Mucosa of stomach (tissue), 1 donor: ENCODE measurements at regions not wholly inside any gene's neighbourhood (a gene's known extent, or its start where the extent isn't known, plus 50 kb on each side); places are given as distances from the start of the nearest gene placed in this dataset.

Experiments
- H3K27me3 ChIP-seq: one replicate; pipeline ENCODE4 v1.7.0; 2013; ENCODE audit warnings: mild to moderate bottlenecking, low read length; ENCODE audit not compliant: control insufficient read depth, insufficient read depth
- H3K36me3 ChIP-seq: one replicate; pipeline ENCODE4 v1.7.0; 2013; ENCODE audit warnings: low read length; ENCODE audit not compliant: control insufficient read depth, insufficient read depth
- H3K4me1 ChIP-seq: one replicate; pipeline ENCODE4 v1.7.0; 2013; ENCODE audit warnings: mild to moderate bottlenecking, low read length; ENCODE audit not compliant: control insufficient read depth, insufficient read depth
- H3K4me3 ChIP-seq: one replicate; pipeline ENCODE4 v1.7.0; 2013; ENCODE audit warnings: low read length
- H3K9ac ChIP-seq: one replicate; pipeline ENCODE4 v1.7.0; 2013; ENCODE audit warnings: mild to moderate bottlenecking, low read length, moderate library complexity
- H3K9me3 ChIP-seq: one replicate; pipeline ENCODE4 v1.7.0; 2013; ENCODE audit warnings: mild to moderate bottlenecking, low read length, moderate library complexity; ENCODE audit not compliant: control insufficient read depth
- donor health status: Pancreatic carcinoma.

GRCh38 chr4:180189666-180190065 is 2053.5 kb upstream of the TENM3 start:
- no peak overlapping the region for H3K4me3 ChIP-seq
- no peaks in the 10 kb centered on the region for H3K4me1 ChIP-seq

GRCh38 chr4:180190382-180190781 is 2052.8 kb upstream of the TENM3 start:
- no peak overlapping the region for H3K4me3 ChIP-seq
- H3K4me1 ChIP-seq, result no peaks in the 10 kb centered on the region
- H3K9me3 ChIP-seq, result no peaks in the 10 kb centered on the region
- no peaks in the 10 kb centered on the region for H3K36me3 ChIP-seq
- no peak overlapping the region for H3K9ac ChIP-seq
- no peaks in the 10 kb centered on the region for H3K27me3 ChIP-seq

More at GRCh38 chr4:180189666-180190065, 2053.5 kb upstream of the TENM3 start:
- Histone ChIP-seq H3K27me3 (no peaks in the 10 kb centered on the region), H3K36me3 (no peaks in the 10 kb centered on the region), H3K9ac (no peak overlapping the region), H3K9me3 (no peaks in the 10 kb centered on the region)

GRCh38 chr4:180197471-180197870 is 2045.7 kb upstream of the TENM3 start:
- H3K36me3 ChIP-seq, result no peaks in the 10 kb centered on the region
- H3K9me3 ChIP-seq, result no peaks in the 10 kb centered on the region
- H3K9ac ChIP-seq, result no peak overlapping the region
- no peaks in the 10 kb centered on the region for H3K4me1 ChIP-seq
- H3K4me3 ChIP-seq, result no peak overlapping the region
- H3K27me3 ChIP-seq, result no peaks in the 10 kb centered on the region

DNA sequence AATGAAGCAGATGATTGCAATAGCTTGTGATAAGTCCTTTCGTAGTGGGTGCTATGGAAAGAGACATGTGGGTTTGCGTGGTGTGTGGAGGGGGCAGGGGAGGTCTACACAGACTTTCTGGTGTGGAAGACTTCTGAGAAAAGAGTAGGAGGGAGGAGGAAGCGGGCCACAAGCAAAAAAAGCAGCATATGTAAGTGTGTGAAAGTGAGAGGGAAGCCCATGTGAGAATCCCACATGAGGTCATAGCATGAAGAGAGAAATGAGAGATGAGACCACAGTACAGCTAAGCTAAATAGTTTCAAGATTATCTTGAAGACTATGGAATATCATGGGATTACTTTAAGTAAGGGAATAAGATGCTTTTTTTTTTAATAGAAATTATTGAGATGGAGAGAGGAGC is 2039.9 kb upstream of the TENM3 start:
- no peaks in the 10 kb centered on the region for H3K9me3 ChIP-seq

GRCh38 chr4:180205276-180205675 is 2037.9 kb upstream of the TENM3 start:
- Histone ChIP-seq H3K4me3 (no peak overlapping the region), H3K27me3 (no peaks in the 10 kb centered on the region), H3K9me3 (no peaks in the 10 kb centered on the region), H3K36me3 (no peaks in the 10 kb centered on the region), H3K9ac (no peak overlapping the region), H3K4me1 (no peaks in the 10 kb centered on the region)

More for the DNA sequence above, 2039.9 kb upstream of the TENM3 start:
- Histone ChIP-seq H3K27me3 (no peaks in the 10 kb centered on the region), H3K9ac (no peak overlapping the region), H3K4me3 (no peak overlapping the region), H3K36me3 (no peaks in the 10 kb centered on the region), H3K4me1 (no peaks in the 10 kb centered on the region)

DNA sequence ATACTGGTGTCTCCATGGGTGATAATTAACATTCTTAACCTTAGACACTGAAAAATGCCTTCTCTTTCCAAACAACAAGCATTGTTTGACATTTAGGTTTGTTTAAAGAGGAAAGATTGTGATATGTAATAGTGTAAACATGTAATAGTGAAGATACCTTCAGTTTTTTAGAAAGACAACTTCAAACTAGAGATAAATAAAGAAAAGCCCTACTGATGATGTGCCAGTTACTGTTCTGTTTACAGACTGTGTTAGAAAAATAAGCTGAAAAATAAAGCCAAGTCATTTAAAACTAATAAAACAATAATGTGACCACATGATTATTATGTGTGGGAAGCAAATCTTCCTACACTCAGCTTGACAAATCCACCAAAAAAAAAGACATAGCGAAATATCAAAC is 2035.3 kb upstream of the TENM3 start:
- Histone ChIP-seq H3K9ac (no peak overlapping the region), H3K36me3 (no peaks in the 10 kb centered on the region), H3K4me1 (no peaks in the 10 kb centered on the region), H3K9me3 (no peaks in the 10 kb centered on the region), H3K4me3 (no peak overlapping the region), H3K27me3 (no peaks in the 10 kb centered on the region)

- Histone ChIP-seq H3K4me1 (no peaks in the 10 kb centered on the region), H3K9me3 (no peaks in the 10 kb centered on the region)
These were observed 2026.1 kb upstream of the TENM3 start for GRCh38 chr4:180217070-180217469.

GRCh38 chr4:180219080-180219479 is 2024.1 kb upstream of the TENM3 start:
- Histone ChIP-seq H3K4me1 (no peaks in the 10 kb centered on the region), H3K9ac (no peak overlapping the region), H3K27me3 (no peaks in the 10 kb centered on the region), H3K36me3 (no peaks in the 10 kb centered on the region), H3K9me3 (no peaks in the 10 kb centered on the region), H3K4me3 (no peak overlapping the region)

More at GRCh38 chr4:180217070-180217469, 2026.1 kb upstream of the TENM3 start:
- Histone ChIP-seq H3K4me3 (no peak overlapping the region), H3K9ac (no peak overlapping the region), H3K27me3 (no peaks in the 10 kb centered on the region), H3K36me3 (no peaks in the 10 kb centered on the region)

DNA sequence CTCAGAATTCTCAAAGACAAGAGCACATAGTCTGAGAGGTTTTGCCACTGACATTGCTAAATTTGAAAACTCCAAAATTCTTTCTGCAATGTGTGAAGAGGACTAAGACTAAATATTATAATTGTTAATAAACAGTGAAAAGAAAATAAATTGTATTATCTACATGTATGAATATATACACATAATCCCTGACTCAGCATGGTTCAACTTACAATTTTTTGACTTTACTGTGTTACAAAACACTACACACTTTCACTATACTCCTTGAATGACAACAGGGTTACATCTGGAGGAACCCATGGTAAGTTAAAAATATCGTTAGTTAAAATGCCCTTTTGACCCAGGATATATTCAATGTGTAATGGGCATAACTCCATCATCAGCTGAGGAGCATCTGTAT is 2017.2 kb upstream of the TENM3 start:
- no peaks in the 10 kb centered on the region for H3K36me3 ChIP-seq
- H3K4me1 ChIP-seq, result no peaks in the 10 kb centered on the region
- H3K9me3 ChIP-seq, result no peaks in the 10 kb centered on the region
- H3K4me3 ChIP-seq, result no peak overlapping the region
- no peak overlapping the region for H3K9ac ChIP-seq
- H3K27me3 ChIP-seq, result no peaks in the 10 kb centered on the region

- no peaks in the 10 kb centered on the region for H3K9me3 ChIP-seq
- H3K27me3 ChIP-seq, result no peaks in the 10 kb centered on the region
- H3K36me3 ChIP-seq, result no peaks in the 10 kb centered on the region
- no peak overlapping the region for H3K4me3 ChIP-seq
- H3K9ac ChIP-seq, result no peak overlapping the region
- H3K4me1 ChIP-seq, result no peaks in the 10 kb centered on the region
These were observed 2008.5 kb upstream of the TENM3 start for GRCh38 chr4:180234730-180235129.

DNA sequence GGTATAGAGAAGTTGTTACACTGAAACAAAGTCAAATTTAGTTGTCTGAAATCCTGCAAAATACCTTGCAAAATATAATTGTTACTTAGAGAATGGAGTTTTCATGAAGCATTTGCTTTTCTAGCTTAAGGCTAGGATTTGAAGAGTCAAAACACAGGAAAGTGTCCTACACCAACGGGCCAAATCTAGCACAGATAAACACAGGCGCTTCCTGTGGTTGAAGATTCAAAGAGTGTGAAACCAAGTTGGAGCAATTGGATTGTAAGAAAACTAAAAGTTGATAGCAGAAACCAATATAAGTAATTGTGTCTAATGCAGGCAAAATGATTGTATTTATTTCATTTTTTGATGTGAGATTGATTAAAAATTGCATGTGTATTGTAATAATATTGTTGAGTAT is 2002.5 kb upstream of the TENM3 start:
- Histone ChIP-seq H3K9me3 (no peaks in the 10 kb centered on the region), H3K27me3 (no peaks in the 10 kb centered on the region), H3K9ac (no peak overlapping the region), H3K4me1 (no peaks in the 10 kb centered on the region), H3K36me3 (no peaks in the 10 kb centered on the region), H3K4me3 (no peak overlapping the region)

GRCh38 chr4:180253419-180253818 is 1989.8 kb upstream of the TENM3 start:
- Histone ChIP-seq H3K9me3 (no peaks in the 10 kb centered on the region), H3K4me3 (no peak overlapping the region)

DNA sequence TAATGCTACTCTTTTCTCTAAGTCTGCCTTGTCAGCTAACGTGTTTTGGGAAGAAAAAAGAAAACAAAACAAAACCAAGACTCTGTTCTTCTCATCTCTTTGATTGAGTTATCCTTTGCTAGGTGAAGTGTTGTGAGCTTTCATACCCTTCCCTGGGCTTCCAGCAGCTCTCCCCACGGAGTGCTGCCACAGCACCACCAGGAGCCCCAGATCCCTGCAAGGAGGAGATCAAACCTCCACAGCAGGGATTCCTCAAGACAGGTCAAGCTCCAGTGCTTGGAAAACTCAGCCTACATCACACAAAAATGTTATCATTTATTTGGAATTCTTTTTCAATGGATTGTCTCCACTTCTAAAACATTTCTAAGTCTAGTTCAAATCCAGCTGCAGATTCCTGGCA is 1981.9 kb upstream of the TENM3 start:
- Histone ChIP-seq H3K27me3 (no peaks in the 10 kb centered on the region), H3K36me3 (no peaks in the 10 kb centered on the region), H3K4me1 (no peaks in the 10 kb centered on the region), H3K4me3 (no peak overlapping the region), H3K9ac (no peak overlapping the region), H3K9me3 (no peaks in the 10 kb centered on the region)

More at GRCh38 chr4:180253419-180253818, 1989.8 kb upstream of the TENM3 start:
- Histone ChIP-seq H3K36me3 (no peaks in the 10 kb centered on the region), H3K9ac (no peak overlapping the region), H3K27me3 (no peaks in the 10 kb centered on the region), H3K4me1 (no peaks in the 10 kb centered on the region)
